Esophagus muscularis mucosa (tissue), 3 donors: ENCODE measurements at regions not wholly inside any gene's neighbourhood (a gene's known extent, or its start where the extent isn't known, plus 50 kb on each side); places are given as distances from the start of the nearest gene placed in this dataset.

Experiments
- CTCF ChIP-seq, 3 experiments: fragments of 200-600 bp in 2 of 3; fragments of 450-650 bp in 1 of 3; sonication (generic) in 2 of 3; IDR thresholded peaks; one replicate each; pipeline ENCODE4 v1.5.1; 2017 to 2019; ENCODE audit warnings: antibody characterized with exemption in 3 of 3, mild to moderate bottlenecking in 2 of 3, moderate library complexity in 1 of 3
- POLR2A ChIP-seq: fragments of 450-650 bp; IDR thresholded peaks from one replicate; pipeline ENCODE4 v1.6.1; 2017; ENCODE audit warnings: antibody characterized with exemption, moderate library complexity, mild to moderate bottlenecking, low read depth
- POLR2AphosphoS5 ChIP-seq, 2 donors: sonication (generic); formaldehyde crosslinking; IDR thresholded peaks; one replicate each; pipeline ENCODE4 v1.6.1; 2017; ENCODE audit warnings: antibody characterized with exemption in 2 of 2

DNA sequence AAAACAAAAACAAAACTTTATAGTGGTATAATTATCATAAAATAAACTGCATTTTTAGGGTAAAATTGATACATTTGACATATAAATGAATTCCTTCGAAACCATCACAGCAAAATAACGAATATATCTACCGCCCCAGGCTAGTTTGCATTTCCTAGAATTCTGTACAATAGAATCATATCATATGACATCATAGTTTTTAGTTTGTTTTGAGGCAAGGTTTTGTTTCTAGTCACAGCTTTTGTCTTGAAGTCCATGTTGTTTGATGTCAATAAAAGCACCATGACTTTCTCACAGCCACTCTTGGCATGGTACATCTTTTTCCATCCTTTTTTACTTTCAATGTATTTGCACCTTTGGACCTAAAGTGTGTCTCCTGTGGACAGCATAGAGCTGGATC is 102.9 kb downstream of the FOXL3 start:
- TF ChIP-seq CTCF (IDR thresholded peaks at IDR 0.05), result no peak
- no peak for TF ChIP-seq POLR2AphosphoS5 (IDR thresholded peaks at IDR 0.05)
- TF ChIP-seq POLR2A, result no peak
